Hematopoietic multipotent progenitor cell treated with erythropoietin and hydrocortisone succinate and interleukin-3 and kit ligand, for 15 days (in vitro differentiated cells): ENCODE measurements at regions not wholly inside any gene's neighbourhood (a gene's known extent, or its start where the extent isn't known, plus 50 kb on each side); places are given as distances from the start of the nearest gene placed in this dataset.

Experiments used
- DNase-seq: peaks from one replicate; pipeline ENCODE4 v3.0.0-alpha.2; 2015; ENCODE audit warnings: low spot score

DNA sequence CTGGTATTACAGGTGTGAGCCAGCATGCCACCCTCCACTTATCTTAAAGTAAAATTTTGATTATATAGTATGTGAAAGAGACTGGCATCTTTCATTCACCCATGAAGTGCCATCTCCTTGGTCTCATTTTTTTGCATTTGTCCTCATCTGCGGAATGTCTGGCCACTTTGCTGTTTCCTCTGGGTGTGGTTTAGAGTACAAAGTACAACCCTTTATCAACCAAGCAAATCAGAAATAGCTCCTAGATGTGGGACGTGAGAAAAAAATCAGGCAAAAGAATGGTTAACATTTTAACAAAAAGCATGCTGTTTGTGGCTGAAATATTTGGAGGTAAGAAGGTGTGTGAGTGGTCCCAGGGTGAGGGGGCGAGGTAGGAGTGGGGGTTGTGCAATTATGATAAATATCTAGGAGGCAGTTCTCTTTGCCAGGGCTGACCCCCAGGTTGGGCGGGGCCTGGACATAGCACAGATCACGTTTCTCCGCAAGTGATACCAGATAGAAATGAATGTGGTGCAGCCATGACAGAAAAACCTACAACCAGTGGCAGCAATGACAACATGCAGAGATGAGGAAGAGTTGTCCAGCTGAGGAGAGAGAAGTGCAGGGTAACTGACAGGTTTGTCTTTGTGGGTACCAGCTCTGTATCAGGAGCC is 115.8 kb upstream of the SERTAD2 start:
- DNase-seq, result no peak

DNA sequence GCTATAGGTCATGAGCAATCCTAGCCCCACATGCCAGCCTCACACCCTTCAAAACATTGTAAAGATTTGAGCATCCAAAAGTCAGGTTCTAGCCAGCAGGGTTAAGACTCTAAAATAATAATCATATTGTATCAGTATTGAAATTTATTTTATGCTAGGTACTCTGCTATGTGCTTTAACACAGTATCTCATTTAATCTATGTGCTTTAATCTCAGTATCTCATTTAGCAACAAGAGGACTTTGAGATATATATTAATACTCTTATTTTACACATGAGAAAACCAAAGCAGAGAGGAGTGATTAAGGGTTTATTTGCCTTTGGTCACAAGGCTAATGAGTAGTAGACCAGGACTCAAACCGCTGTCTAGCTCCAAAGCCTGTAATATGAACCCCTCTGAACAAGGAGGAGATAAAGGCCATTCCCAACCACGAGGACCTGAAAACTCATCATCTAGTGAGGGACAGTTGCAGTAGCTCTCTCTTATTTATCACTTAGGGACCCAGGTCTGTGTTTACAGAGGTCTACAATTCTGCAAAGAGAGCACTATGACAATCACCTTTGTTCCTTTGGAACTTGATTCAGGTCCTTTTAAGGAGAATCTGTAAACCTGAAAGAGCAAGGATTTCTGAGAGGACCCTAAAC is 116.5 kb upstream of the SERTAD2 start:
- no peak for DNase-seq

DNA sequence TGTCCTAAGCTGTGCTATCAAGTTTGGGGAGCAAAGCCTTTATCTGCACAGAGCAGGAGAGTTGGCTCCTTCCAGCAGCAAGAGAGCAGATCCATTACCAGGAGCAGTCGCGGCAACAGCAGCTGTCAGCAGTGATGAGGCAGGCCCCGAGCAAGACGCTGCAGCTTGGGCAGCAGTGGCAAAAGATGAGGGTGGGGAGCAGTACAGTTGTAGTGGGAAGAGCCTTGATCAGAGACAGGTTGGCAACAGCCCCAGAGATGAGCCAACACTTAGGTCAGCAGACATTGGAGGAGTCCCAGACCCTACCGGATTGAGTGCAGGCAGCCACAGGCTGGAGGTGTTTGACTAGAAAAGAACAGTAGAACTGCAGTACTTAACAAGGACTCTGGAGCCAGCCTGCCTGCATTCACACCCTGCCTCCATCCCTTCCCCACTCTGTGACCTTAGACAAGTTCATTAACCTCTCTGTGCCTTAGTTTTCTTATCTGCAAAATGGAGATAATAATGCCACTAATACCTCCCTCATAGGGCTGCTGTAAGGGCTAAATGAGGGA is 117.1 kb upstream of the SERTAD2 start:
- DNase-seq, result no peak

DNA sequence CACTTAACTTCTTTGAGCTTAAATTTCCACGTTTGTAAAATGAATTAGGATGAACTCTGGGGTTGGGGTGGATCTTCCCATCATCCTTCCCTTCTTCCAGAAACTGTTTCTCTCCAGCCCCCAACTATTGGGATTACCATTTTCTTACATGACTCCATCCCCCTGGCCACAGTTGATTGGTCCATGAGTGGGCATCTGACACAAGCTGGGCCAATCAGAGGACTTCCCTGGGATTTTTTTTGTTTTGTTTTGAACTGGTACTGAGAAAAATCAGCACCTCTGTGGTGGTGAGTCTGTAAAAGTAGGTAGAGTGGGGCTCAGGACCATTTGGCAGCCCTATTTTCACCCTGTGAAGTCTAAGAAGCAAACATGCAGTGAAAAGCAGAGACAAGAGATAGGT is 118.0 kb upstream of the SERTAD2 start:
- DNase-seq, result no peak

DNA sequence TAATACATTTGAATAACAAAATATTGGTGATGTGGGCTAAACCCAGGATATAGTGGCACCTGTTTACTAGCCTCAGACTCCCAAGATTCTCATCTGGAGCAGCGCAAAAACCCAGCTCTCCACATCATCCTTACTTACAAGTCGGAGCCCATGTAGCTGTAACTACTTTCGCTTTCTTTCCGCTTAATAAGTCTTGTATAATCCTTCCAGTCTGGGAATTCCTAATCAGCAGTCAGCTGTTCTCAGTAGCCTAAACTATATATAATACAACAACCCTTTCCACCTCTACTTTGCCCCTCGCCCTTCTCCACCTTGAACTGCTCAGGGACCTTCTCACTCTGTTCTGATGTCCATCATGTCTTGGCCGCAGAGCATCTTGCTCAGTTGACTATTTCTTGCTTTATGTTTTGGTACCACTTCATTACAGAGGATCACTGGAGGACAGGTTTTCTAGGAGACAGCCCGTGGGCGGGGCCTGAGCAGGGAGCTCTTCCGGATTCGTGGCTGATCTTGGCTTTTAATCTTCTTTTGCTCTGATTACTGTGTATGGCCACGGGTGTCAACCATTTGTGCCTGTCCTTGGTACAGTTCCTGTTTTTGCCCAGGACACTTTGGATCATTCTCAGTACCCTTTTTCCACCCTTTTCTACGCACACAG is 119.9 kb upstream of the SERTAD2 start:
- DNase-seq, result no peak

DNA sequence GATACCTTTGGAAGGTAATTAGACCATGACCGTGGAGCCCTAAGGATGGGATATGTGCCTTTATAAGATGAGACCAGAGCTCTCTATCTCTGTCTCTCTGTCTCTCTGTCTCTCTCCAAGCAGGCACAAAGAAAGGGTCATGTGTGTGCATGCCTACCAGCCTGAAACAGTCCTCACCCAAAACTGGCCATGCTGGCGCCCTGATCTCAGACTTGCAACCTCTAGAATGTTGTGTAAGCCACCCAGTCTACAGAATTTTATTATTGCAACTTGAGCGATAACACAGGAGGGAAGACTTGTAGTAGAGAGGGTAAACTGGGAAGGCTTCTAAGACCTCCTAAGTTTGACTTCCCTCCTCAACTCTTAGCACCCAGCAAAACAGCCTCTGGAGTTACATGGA is 124.1 kb upstream of the SERTAD2 start:
- no peak for DNase-seq

DNA sequence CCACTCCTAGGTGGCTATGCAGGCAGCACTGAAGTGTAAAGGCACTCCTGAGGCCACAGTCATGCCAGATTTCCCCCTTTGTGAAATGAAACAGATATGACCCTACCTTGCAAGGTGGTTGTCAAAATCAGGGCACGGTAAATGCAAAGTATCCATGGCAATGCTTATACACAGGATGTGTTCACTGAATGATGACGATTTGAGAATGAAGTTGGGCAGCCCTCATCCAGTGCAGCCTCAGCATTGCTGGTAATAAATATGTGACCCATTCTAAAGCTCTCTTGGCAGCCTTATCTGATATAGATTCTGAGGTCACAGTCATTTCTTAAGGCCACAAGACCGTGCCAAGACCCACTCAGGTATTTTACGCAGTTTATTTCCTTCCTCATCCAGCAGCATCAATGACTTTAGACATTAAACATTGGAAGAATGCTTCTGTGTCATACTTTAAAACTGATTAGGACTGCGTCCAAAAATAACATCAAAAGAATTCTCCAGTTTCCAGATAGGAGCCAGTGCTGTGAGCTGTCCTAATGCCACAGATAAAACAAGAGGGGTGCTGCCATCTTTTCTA is 125.5 kb upstream of the SERTAD2 start:
- no peak for DNase-seq

DNA sequence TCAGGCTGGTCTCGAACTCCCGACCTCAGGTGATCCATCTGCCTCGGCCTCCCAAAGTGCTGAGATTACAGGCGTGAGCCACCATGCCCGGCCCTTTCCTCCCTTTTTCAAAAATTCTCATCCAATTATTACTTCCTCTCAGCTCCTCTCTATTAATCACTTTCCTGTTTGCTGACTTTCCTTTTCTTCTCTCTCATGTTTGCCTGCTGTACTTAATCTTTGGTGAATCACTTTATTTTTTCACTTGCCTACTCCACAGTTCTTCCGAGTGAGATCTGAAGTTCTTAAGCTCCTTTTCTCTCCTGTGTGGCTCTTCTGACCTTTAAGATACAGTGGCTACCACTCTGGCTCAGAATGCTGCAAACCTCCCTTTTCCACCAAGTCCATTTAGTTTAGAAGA is 126.3 kb upstream of the SERTAD2 start:
- no peak for DNase-seq

DNA sequence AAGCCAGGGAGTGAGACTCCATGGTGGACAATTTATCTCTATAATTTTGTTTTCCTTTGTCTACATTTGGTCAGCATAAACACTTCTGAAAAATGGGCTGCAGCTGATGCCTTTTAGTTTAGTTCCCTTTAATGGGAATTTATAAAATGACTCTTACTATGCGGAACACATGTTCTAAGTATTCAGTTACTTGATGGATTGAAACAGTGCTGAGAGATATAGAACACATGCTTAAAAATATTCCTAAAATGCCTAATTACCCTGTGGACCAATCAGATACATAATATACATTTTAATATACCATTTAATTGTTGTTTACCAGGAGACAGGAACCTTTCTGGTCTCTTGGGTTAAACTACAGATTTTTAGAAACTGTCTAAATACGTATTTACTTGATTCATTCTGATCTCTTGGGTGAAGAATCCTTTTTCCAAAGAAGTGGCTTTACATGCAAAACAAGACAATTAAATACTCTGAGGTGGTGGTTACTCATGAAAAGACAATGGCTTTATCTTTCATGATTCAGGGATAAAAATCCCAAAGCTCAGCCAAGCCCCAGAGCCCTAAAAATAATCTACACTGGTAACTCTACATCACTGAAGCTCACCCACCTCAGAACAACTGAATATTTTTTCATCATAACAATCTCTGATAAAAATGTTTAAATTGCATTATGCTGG is 128.1 kb upstream of the SERTAD2 start:
- DNase-seq, result no peak

DNA sequence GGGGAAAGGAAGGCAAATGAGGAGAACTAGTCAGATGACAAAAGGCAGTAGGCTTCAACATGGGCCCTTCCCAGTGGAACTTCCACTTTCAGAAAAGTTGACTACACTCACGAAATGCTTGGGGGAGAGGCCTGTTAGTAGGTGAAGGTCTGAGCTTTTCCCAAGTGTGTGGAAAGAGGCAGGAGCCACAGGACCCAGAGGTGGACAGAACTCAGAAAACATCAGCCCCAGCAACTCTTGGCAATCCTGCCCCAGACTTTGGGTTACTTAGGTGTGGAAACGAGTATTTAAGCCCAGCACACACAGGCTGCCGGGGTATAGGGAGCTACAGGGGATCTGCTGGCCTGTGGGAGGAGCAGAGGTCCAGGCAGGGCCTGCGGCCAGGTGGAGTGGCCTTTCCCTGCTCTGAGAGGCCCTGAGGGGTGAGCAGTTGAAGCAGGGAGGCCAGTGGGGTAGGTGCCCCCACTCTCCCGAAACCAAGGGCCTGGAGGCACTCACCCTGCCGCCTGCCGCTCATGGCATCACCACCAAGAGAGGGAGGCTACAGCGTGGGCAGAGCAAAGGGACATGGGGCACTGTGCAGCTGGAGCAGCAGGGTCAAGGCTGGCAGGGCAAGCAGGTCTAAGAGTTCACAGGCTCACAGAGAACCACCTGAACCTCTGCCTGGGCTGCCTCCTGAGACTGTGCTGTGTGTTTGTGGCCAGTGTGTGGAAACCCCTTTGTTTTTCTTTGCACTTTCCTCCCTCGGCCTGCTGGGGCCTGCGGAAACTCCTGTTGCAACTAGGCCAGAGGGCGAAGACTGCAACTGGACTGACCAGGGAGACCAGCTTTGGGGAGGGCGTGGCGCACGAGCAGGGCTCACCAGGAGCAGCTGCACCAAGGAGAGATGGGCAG is 130.7 kb upstream of the SERTAD2 start:
- DNase-seq, result no peak

DNA sequence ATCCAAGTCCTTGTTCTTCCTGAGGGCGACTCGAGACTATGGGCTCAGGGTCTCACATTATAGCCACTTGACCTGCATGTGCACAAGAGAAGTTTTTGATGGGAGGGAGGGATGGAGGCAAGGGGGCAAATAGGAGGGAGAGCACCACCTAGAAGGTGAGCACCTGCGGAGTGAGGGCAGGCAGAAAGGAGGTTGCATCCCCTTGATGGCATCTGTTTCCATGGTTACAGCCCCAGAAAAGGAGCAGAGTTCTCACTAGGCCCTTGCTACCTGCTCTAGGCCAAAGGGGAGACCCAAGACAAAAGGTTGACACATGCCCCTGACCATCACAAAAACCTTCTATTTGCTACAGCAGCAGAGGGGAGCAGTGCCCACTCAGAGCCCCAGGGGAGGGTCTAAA is 131.5 kb upstream of the SERTAD2 start:
- DNase-seq, result no peak

DNA sequence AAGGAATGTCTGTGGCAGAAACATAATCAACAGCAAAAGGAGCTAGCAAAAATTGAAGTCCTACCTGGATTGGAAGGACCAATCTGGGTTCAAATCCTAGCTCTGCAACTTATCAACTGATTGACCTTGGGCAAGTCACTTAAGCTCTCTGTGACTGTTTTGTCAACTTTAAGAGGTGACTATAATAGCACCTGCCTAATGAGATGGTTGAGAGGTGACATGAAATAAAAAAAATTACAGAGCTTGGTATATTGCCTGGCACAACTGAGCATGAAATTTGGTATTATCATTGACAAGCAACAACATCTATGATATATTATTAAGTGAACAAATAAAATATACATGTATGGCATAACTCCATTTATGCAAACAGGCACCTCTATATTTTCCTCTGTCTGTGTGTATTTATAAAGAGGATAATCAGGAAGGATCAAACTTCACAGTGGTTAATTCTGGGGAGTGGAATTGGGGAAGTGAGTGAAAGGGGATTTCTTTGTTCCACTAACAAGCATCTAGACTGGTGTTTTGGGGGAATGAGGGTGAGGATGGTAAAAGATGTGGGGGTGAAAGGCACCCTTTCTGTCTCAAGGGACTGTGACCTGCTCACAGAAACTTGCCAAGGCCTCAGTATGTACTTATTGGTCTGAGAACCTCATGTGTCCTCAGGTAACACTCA is 132.8 kb upstream of the SERTAD2 start:
- no peak for DNase-seq

DNA sequence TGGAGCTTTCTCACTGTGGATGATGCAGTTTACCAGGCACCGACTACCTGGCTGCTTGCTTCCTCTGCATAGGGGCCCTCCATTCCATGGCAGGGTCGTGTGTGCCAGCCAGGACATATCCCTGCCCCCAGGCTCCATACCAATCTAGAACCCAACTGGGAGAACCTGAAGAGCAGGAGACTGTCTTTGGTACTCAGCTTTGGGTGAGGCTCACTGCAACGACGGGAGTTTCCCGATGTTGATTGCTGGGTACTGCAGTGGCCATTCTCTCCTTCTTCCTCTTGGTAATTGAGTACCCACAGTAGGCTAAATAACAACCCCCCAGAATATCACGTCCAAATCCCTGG is 133.3 kb upstream of the SERTAD2 start:
- no peak for DNase-seq

DNA sequence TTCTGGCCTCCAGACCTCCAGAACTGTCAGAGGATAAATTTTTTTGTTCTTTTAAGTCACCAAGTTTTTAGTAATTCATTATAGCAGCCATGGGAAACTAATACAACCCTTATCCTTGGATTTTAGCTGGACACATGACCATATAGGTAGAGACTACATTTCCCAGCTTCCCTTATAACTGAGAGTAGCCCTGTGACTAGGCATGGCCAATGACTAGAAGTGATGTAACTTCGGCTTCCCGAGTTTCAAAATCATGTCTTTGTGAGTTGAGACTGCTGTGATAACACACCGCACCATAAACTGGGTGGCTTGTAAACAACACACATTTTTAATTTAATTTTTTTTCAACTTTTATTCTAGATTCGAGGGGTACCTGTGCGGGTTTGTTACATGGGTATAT is 134.0 kb upstream of the SERTAD2 start:
- DNase-seq, result no peak

DNA sequence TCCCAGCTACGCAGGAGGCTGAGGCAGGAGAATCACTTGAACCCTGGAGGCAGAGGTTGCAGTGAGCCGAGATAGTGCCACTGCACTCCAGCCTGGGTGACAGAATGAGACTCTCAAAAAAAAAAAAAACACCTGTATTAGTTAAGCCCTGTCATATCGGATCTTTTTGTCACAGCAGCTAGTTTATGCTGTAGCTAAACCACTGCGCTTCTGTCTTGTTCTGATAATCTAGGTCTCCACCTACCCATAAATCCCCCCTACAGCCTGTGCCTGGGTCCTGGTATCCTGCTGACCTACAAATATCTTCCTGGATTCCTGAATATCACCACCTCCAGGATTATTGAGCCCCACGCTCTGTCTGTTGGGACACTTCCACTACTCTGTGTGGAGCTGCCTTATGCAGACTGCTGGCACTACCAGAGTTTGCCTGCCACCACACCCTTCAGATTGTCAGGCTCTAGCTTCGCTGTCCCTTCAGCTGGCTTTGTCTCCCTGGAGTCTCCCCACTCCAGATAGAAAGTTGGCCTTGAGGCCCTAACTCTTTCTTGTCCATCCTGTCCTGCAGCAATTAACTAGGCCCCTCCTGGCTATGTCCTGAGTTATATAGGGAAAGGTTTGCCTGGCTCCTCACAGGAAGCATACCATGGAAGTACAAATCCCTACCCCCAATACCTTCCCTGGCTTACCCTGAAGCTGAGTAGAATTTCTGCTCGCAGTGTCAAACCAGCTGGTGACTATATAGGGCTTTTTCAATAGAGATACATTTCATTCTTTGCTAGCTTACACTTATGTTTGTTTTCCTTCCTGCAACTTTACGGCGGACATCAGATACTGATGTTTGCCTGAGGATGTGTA is 136.0 kb upstream of the SERTAD2 start:
- DNase-seq, result no peak

DNA sequence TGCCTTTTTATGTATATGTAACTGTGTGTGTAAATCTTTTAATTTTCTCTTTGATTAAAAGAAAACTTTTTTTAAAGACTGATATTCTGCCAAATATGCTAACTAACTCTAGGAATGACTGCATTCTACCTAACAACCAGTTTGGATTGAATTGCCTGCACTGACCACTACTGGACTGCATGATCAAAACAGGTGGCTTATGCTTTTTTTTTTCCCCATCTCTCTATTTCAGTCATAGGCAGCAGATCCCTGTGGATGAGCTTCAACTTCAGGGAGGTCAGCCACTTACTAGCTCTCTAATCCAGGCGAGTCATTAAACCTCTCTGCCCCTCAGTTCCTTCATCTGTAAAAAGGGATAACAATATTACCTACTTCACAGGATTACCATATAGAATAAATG is 138.6 kb upstream of the SERTAD2 start:
- no peak for DNase-seq

DNA sequence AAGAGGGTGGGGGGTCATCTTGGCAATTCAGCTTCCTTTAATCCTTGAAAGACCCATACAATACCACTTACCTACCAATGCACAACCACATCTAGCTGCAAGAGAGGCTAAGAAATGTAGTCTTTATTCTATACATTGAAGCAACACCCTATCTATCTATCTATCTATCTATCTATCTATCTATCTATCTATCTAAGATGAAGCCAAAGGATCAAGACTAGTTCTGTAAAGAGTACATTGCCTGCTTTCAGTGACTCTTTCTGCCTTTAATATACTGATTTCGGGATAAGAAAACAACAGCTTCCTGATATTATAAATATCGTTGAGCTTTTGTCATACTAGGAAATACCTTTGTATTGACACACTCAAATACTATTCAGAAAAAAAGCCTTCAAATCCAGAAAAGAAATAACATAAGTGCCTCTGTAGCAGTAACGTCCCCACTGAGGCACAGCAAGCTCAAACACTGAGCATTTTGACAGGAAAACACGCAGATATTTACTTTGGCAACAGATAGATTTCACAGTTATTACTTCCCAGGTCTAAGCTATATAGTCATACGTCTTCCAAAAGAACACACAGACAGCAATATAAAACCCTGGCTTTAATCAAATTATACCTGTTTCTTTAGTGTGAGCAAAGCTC is 139.4 kb upstream of the SERTAD2 start:
- no peak for DNase-seq

DNA sequence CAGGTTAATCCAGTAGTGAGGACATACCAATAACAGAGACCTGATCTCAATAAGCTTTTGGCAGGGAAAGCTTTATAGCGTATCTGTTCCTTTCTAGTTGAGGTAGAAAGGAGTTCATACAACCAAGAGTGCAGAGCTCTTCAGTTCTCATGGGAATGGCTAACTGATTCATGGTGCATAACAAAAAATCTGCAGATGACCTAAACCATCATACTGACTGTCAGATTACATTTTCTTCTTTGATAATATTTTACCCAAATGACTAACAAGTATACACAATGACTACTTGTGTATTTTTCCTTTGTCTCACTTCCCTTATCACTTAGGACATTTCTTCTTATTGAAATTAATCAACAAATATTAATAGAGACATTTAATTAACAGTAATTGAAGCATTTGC is 140.0 kb upstream of the SERTAD2 start:
- no peak for DNase-seq

DNA sequence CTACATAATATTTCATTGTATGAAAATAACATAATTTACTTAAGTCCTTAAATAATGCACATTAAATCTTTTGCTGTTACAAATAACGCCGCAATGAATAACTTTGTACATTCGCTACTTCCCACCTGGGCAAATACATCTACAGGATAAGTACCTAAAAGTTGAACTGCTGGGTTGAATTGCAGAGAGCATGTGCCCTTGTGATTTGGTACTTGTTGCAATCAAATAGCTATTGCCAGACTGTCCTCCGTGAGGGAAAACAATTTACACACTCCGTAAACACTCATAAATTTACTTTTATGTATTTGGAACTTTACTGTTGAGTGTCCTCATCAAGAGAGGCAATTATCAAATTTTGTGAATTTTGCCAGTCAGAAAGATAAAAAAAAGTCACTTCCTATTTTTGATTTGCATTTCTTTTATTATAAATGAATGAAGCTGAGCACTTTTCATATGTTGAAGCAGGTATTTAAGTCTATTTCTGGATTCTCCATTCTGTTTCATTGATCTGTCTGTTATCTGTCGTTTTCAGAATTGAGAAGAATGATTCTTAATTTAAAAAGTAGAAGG is 140.8 kb upstream of the SERTAD2 start:
- DNase-seq, result no peak
